WI38 (cell line): ENCODE measurements at regions not wholly inside any gene's neighbourhood (a gene's known extent, or its start where the extent isn't known, plus 50 kb on each side); places are given as distances from the start of the nearest gene placed in this dataset.

ENCODE experiments used
- H3K4me3 ChIP-seq: 2 replicates; pipeline ENCODE4 v1.5.1; 2011; ENCODE audit warnings: low read depth, mild to moderate bottlenecking, control low read depth, low read length
- TF ChIP-seq, protein P1 (sequence below): IDR thresholded peaks from 2 replicates; pipeline ENCODE4 v1.5.1; 2012; ENCODE audit warnings: low read depth, mild to moderate bottlenecking, control low read depth, low read length

DNA sequence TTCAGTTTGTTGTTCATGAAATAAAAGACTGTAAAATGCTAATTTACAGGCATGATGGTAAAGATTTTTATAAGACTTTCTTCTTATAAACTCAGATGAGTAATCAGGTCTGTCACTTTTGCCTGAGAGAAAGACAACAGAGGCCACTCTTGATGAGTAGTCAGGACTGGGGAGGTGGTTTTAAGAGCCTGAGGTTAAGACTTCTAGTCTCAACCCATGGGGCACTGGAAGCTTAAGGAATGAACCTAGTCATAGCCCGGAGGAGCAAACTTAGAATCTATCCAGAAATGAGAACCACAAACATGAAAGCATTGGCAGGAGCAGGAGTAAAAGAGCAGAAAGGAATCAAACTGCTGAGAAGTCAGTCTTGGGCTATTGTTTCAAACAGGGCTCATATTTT is 846.3 kb upstream of the ARPP21 start:
- H3K4me3 ChIP-seq, result no peak overlapping the region
- TF ChIP-seq, protein P1, sequence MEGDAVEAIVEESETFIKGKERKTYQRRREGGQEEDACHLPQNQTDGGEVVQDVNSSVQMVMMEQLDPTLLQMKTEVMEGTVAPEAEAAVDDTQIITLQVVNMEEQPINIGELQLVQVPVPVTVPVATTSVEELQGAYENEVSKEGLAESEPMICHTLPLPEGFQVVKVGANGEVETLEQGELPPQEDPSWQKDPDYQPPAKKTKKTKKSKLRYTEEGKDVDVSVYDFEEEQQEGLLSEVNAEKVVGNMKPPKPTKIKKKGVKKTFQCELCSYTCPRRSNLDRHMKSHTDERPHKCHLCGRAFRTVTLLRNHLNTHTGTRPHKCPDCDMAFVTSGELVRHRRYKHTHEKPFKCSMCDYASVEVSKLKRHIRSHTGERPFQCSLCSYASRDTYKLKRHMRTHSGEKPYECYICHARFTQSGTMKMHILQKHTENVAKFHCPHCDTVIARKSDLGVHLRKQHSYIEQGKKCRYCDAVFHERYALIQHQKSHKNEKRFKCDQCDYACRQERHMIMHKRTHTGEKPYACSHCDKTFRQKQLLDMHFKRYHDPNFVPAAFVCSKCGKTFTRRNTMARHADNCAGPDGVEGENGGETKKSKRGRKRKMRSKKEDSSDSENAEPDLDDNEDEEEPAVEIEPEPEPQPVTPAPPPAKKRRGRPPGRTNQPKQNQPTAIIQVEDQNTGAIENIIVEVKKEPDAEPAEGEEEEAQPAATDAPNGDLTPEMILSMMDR, result no peak

DNA sequence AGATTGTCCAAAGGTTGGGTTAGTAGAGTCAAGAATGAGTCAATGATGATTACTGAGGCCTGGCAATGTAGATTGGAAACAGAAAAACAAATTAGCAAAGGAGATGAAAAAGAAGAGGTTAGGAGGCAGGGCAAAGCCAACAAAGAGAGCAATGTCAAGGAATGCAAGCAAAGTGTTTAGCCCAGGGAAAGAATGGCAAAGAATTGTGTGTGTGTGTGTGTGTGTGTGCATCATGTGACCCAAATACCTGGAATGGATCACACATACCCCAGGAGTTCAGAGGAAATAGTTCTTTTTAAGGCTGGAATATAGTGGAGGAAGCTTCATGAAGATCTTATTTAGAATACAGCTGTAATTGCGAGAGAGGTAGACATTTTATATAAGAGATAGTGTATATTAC is 831.7 kb upstream of the ARPP21 start:
- no peak overlapping the region for H3K4me3 ChIP-seq
- TF ChIP-seq, protein P1, result no peak

DNA sequence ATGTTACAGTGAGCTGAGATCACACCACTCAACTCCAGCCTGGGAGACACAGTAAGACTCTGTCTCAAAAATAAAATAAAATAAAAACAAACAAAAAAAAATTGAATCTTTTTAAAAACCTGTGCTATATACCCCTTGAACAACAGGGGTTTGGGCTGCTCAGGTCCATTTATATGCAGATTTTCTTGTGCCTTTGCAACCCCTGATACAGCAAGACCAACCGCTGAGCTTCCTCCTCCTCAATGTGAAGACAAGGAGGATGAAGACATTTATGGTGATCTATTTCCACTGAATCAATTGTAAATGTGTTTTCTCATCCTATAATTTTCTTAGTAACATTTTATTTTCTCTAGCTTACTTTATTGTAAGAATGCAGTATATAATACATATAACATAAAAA is 831.0 kb upstream of the ARPP21 start:
- TF ChIP-seq, protein P1, result no peak
- H3K4me3 ChIP-seq, result no peak overlapping the region

DNA sequence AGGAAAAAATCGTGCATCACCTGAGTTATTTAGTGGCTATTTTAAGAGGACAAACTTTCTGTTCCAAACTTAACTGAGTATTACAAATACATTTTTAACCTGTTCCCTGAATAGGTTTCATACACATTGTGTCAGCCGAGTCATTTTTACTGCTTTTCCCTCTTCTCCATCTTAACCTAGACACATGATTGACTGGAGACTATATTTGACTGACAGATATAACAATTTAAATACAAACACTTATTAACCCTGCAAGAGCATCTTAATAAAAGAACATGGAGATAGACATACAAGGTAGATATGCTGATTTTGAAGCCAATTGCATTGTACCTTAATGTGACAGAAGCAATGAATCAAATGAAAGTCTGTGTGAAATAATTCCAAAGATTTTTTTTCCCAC is 810.5 kb upstream of the ARPP21 start:
- TF ChIP-seq, protein P1, result no peak

DNA sequence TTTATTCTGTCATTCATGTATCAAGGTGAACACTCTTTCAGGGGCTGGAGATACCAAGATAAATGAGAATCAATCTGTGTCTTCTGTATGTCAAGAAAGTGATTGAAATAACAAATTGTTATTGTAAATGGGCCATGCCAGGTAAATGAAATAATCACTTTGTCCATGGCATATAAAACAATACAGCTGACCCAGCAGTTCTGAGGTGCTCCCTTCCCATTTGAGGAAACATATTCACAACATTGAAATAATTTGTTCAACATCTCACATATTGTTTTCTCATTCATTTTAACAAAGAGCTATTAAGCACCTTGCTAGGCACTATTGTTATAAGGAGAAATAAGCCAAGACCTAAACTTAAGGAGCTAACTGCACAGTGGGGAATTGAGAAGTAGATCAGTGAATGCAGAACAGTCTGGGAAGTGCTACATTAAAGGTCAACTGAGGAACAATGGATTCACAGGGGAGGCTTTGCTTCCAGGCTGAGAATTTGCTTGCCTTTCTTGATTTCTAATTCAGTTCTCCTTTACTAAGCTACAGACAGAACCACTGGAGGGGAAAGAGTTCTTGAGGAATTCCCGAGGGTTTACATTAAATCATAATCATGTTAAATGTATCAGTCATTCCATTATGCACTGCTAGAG is 806.3 kb upstream of the ARPP21 start:
- H3K4me3 ChIP-seq, result no peak overlapping the region
- TF ChIP-seq, protein P1, result no peak

More for the DNA sequence above, 810.5 kb upstream of the ARPP21 start:
- no peak overlapping the region for H3K4me3 ChIP-seq

DNA sequence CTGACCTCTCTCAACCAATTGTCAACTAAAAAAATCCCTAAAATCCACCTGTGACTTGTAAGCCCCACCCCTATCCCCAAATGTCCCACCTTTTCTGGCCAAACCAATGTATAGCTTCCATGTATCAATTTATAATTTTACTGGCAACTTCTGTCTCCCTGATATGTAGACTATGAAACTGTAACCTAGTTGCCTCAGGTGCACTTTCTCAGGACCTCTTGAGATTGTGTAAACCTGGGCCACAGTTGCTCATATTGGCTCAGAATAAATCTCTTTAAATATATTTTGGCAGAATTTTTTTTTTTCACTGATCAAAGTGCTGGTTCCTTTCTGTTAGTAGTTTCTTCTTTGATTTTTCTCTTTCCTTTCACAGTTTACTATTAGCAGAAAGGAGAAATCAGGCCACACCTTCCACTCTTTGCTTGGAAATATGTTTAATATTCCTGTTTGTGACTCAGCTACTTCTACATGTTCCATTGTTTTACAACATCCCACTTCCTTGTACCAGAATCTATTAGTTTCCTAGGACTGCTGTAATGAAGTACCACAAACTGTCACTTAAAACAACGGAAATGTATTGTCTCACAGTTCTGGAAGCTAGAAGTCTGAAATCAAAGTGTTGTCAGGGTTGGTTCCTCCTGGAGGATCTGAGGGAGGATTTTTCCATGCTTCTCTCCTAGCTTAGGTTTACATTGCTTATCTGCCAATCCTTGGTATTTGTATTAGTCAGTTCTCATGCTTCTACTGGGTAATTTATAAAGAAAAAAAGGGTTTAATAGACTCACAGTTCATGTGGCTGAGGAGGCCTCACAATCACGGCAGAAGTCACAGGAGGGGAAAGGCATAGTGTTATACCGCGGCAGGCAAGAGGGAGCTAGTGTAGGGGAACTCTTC is 801.2 kb upstream of the ARPP21 start:
- TF ChIP-seq, protein P1, result no peak
- no peak overlapping the region for H3K4me3 ChIP-seq

DNA sequence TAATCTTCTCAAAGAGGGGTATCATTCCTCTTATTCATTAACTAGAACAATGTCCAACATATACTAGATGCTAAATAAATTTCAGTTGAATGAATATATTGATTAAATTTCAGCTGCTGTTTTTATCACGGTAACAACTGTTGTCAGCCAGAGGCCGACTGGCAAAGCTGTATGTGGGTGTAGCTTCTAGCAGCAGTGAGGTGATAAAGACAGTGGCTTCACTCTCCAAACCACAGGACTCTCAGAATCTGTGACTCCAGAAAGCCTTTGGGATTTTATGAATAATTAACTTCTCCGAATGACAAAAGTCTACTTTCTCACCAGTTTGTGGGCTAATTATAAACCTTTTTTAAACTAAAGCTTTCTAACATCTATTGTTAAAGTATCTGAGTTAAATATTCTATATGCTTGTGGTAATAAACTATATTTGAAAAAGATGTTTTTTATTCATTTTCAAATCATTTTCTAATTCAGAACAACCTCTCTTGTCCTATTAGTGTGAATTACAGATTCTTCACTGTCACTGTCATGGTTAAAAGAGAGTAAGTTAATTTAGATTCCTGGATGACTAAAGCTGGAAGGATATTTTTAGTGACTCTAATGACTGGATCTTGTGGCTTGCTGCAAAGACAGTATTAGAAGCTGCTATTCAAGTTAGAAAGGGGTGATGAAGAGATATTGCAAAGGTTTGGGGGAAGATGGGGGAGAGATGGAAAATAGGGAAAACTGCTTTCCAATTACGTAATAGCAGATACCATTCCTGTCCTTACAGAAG is 796.4 kb upstream of the ARPP21 start:
- TF ChIP-seq, protein P1, result no peak
- no peak overlapping the region for H3K4me3 ChIP-seq
